NCI-H1092 (cell line): ENCODE measurements at regions not wholly inside any gene's neighbourhood (a gene's known extent, or its start where the extent isn't known, plus 50 kb on each side); places are given as distances from the start of the nearest gene placed in this dataset.

Experiments
- DNase-seq: peaks from one replicate; lab custom pipeline; 2025; lab: John Stamatoyannopoulos, UW

- no peak for DNase-seq
Measured at GRCh38 chr20:56835829-56836550, 206.9 kb downstream of the TFAP2C start.

- no peak for DNase-seq
Measured at GRCh38 chr20:56839222-56839621, 210.1 kb downstream of the TFAP2C start.

- no peak for DNase-seq
Measured at GRCh38 chr20:56839786-56840185, 210.7 kb downstream of the TFAP2C start.

GRCh38 chr20:56840716-56841261 lies 211.7 kb downstream of the TFAP2C start:
- no peak for DNase-seq

- no peak for DNase-seq
Measured at GRCh38 chr20:56841346-56841908, 212.3 kb downstream of the TFAP2C start.

GRCh38 chr20:56842056-56842455 lies 212.9 kb downstream of the TFAP2C start:
- DNase-seq, result no peak

- DNase-seq, result no peak
Measured at GRCh38 chr20:56843386-56843785, 214.3 kb downstream of the TFAP2C start.

GRCh38 chr20:56843817-56844216 lies 214.7 kb downstream of the TFAP2C start:
- DNase-seq, result no peak

- no peak for DNase-seq
Measured at GRCh38 chr20:56845546-56846086, 216.5 kb downstream of the TFAP2C start.

GRCh38 chr20:56848561-56848960 lies 219.5 kb downstream of the TFAP2C start:
- no peak for DNase-seq

GRCh38 chr20:56851552-56851951 lies 222.4 kb downstream of the TFAP2C start:
- DNase-seq, result no peak

- DNase-seq, result no peak
Measured at GRCh38 chr20:56855708-56856107, 226.6 kb downstream of the TFAP2C start.

- no peak for DNase-seq
Measured at GRCh38 chr20:56857950-56858349, 228.8 kb downstream of the TFAP2C start.

GRCh38 chr20:56859039-56859800 lies 230.1 kb downstream of the TFAP2C start:
- no peak for DNase-seq

GRCh38 chr20:56859801-56860261 lies 230.7 kb downstream of the TFAP2C start:
- no peak for DNase-seq

- DNase-seq, result no peak
Measured at GRCh38 chr20:56860413-56860812, 231.3 kb downstream of the TFAP2C start.

- no peak for DNase-seq
Measured at GRCh38 chr20:56861590-56861989, 232.5 kb downstream of the TFAP2C start.

- DNase-seq, result no peak
Measured at GRCh38 chr20:56865055-56865454, 235.9 kb downstream of the TFAP2C start.

GRCh38 chr20:56867128-56867527 lies 238.0 kb downstream of the TFAP2C start:
- DNase-seq, result no peak

- no peak for DNase-seq
Measured at GRCh38 chr20:56868746-56869145, 239.6 kb downstream of the TFAP2C start.

- DNase-seq, result no peak
Measured at GRCh38 chr20:56870271-56870670, 241.2 kb downstream of the TFAP2C start.

GRCh38 chr20:56871691-56872090 lies 242.6 kb downstream of the TFAP2C start:
- DNase-seq, result no peak
